Nephron (organoid): ENCODE measurements at regions not wholly inside any gene's neighbourhood (a gene's known extent, or its start where the extent isn't known, plus 50 kb on each side); places are given as distances from the start of the nearest gene placed in this dataset.

Experiments used
- H3K27ac Mint-ChIP-seq, 3 experiments: 2 replicates each; pipeline ENCODE4 v1.8.0; 2020; ENCODE audit warnings: mixed read lengths in 3 of 3, mild to moderate bottlenecking in 2 of 3, moderate library complexity in 1 of 3
- H3K27me3 Mint-ChIP-seq: 2 replicates; pipeline ENCODE4 v1.8.0; 2021; ENCODE audit warnings: low read depth, mild to moderate bottlenecking, moderate library complexity, mixed read lengths
- H3K36me3 Mint-ChIP-seq: 2 replicates; pipeline ENCODE4 v1.8.0; 2020; ENCODE audit warnings: low read depth, mixed read lengths
- H3K4me1 Mint-ChIP-seq: 2 replicates; pipeline ENCODE4 v1.8.0; 2020; ENCODE audit warnings: mixed read lengths
- H3K4me3 Mint-ChIP-seq, 3 experiments: 2 replicates each; pipeline ENCODE4 v1.8.0; 2020; ENCODE audit warnings: mild to moderate bottlenecking in 3 of 3, mixed read lengths in 3 of 3, moderate library complexity in 2 of 3
- H3K9me3 Mint-ChIP-seq: 2 replicates; pipeline ENCODE4 v1.8.0; 2020; ENCODE audit warnings: mixed read lengths
- TF ChIP-seq, protein P1 (sequence below), 3 experiments: fragments of 200-600 bp; sonication (generic); IDR thresholded peaks; one replicate each; pipeline ENCODE4 v1.5.0; 2021; ENCODE audit warnings: antibody characterized with exemption in 3 of 3; ENCODE audit not compliant: unreplicated experiment in 3 of 3

DNA sequence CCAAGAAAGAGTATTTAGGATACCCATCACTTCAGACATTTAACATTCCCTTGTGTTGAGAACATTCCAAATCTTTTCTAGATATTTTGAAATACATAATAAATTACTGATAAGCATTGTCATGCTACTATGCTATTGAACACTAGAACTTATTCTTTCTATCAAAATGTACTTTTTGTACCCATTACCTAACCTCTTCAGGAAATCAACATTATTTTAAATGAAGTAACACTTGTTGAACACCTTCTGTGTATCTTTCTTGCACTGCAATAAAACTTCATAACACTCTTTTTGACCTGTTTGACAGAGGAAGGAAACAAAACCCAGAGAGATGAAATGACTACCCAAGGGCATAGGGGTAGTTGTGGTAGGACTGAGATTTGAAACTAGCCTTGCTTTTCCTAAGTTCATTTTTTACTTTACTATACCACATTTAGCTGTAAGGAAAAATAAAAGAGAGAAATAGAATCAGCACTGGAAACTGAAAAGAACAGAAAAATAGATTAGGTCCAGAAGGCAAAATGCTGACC, 99.4 kb downstream of the UCHL5 start:
- Mint-ChIP-seq H3K36me3 (no peaks in the 10 kb centered on the region), H3K4me1 (peaks cover 14% of the 10 kb centered on the region), H3K27ac (no peak overlapping the region), H3K27me3 (no peaks in the 10 kb centered on the region), H3K4me3 (no peak overlapping the region), H3K9me3 (no peaks in the 10 kb centered on the region)
- TF ChIP-seq, protein P1, sequence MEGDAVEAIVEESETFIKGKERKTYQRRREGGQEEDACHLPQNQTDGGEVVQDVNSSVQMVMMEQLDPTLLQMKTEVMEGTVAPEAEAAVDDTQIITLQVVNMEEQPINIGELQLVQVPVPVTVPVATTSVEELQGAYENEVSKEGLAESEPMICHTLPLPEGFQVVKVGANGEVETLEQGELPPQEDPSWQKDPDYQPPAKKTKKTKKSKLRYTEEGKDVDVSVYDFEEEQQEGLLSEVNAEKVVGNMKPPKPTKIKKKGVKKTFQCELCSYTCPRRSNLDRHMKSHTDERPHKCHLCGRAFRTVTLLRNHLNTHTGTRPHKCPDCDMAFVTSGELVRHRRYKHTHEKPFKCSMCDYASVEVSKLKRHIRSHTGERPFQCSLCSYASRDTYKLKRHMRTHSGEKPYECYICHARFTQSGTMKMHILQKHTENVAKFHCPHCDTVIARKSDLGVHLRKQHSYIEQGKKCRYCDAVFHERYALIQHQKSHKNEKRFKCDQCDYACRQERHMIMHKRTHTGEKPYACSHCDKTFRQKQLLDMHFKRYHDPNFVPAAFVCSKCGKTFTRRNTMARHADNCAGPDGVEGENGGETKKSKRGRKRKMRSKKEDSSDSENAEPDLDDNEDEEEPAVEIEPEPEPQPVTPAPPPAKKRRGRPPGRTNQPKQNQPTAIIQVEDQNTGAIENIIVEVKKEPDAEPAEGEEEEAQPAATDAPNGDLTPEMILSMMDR (IDR thresholded peaks at IDR 0.05; ENCODE audit: unreplicated experiment in 3 of 3): no peak
